Thyroid gland (tissue), 4 donors: ENCODE measurements at regions not wholly inside any gene's neighbourhood (a gene's known extent, or its start where the extent isn't known, plus 50 kb on each side); places are given as distances from the start of the nearest gene placed in this dataset.

ENCODE experiments used
- DNase-seq, 2 donors: peaks; one replicate each; pipeline ENCODE4 v3.0.0-alpha.2; 2019
- H3K27ac ChIP-seq, 3 donors: fragments of 200-600 bp; sonication (generic); 1 replicate in 2 of 3; 2 replicates in 1 of 3; pipeline ENCODE4 v1.5.1; 2016 to 2019; ENCODE audit warnings: mild to moderate bottlenecking in 1 of 3, moderate library complexity in 1 of 3
- H3K27me3 ChIP-seq: fragments of 200-600 bp; sonication (generic); one replicate; pipeline ENCODE4 v1.5.1; 2019
- H3K36me3 ChIP-seq, 2 donors: fragments of 200-600 bp; sonication (generic); one replicate each; pipeline ENCODE4 v1.5.1; 2016 to 2019
- H3K4me1 ChIP-seq, 2 donors: fragments of 200-600 bp; sonication (generic); one replicate each; pipeline ENCODE4 v1.5.1; 2017 to 2019
- H3K4me3 ChIP-seq, 3 donors: fragments of 200-600 bp; sonication (generic); replicated peaks in 1 of 3; 1 replicate in 2 of 3; 2 replicates in 1 of 3; pipeline ENCODE4 v1.5.1; 2016; ENCODE audit warnings: mild to moderate bottlenecking in 1 of 3
- H3K9me3 ChIP-seq: fragments of 200-600 bp; sonication (generic); one replicate; pipeline ENCODE4 v1.5.1; 2017
- POLR2A ChIP-seq, 2 donors: fragments of 450-650 bp; IDR thresholded peaks; one replicate each; pipeline ENCODE4 v1.6.1; 2017; ENCODE audit warnings: antibody characterized with exemption in 2 of 2, mild to moderate bottlenecking in 2 of 2, moderate library complexity in 1 of 2
- WGBS, 2 donors: methylation state at CpG; one replicate each; pipeline ENCODE4 v1.1.5; 2017; 5-methylcytosine and 5-hydroxymethylcytosine counted together
- intact Hi-C: fragments of 100-400 bp; cut with DNase I; formaldehyde crosslinking; loops from one replicate; pipeline ENCODE4 v1.15.1; 2023
- TF ChIP-seq, protein P1 (sequence below), 6 experiments: fragments of 200-600 bp in 3 of 6; fragments of 450-650 bp in 3 of 6; sonication (generic) in 3 of 6; IDR thresholded peaks; one replicate each; pipeline ENCODE4 v1.5.1; 2016 to 2019; ENCODE audit warnings: antibody characterized with exemption in 6 of 6, mild to moderate bottlenecking in 2 of 6, inconsistent platforms in 1 of 6, moderate library complexity in 1 of 6

DNA sequence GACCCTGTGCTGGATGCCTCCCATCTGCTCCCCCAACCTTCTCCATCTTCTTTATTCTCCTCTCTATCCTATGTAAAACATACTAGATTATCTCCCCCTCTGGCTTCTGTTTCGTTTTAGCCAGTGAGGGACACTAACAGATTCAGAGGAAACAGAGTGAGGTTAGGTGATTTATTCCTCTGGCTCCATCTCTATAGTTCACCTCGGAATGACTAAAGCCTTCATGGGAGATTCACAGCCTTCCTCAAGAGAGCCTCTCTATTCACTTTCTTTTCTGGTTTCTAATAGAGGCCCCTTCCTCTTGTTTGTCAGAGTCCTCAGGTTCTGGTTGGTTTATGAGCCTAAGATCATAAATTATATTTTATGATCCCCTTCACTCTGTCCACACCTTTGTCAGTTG lies 633.1 kb upstream of the TYRP1 start:
- intact Hi-C loops: no loop called here
- WGBS, 2 donors: 66 to 76% methylated on average over 2 of the region's 2 CpGs

DNA sequence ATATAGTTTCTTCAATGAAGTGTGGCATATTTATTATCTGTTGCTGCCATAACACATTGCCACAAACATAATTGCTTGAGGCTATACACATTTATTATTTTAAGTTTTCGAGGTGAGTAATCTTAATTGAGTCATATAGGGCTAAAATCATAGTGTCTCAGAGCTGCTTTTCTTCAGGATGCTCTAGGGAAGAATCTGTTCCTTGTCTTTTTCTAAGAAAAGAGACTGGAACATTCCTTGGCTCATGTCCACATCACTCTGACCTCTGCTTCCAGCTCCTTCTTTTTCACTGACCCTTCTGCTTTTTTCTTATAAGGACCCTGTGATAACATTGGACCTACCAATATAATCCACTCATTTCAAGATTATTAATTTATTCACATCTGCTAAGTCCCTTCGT lies 632.4 kb upstream of the TYRP1 start:
- Histone ChIP-seq H3K9me3 (no peaks in the 10 kb centered on the region), H3K36me3 (no peaks in the 10 kb centered on the region), H3K27me3 (no peaks in the 10 kb centered on the region), H3K4me1 (no peaks in the 10 kb centered on the region), H3K4me3 (no peak overlapping the region), H3K27ac (no peak overlapping the region)
- intact Hi-C loops: no loop called here
- no peak for DNase-seq
- WGBS, 2 donors: 71 to 83% methylated on average over 2 of the region's 2 CpGs
- TF ChIP-seq, protein P1, sequence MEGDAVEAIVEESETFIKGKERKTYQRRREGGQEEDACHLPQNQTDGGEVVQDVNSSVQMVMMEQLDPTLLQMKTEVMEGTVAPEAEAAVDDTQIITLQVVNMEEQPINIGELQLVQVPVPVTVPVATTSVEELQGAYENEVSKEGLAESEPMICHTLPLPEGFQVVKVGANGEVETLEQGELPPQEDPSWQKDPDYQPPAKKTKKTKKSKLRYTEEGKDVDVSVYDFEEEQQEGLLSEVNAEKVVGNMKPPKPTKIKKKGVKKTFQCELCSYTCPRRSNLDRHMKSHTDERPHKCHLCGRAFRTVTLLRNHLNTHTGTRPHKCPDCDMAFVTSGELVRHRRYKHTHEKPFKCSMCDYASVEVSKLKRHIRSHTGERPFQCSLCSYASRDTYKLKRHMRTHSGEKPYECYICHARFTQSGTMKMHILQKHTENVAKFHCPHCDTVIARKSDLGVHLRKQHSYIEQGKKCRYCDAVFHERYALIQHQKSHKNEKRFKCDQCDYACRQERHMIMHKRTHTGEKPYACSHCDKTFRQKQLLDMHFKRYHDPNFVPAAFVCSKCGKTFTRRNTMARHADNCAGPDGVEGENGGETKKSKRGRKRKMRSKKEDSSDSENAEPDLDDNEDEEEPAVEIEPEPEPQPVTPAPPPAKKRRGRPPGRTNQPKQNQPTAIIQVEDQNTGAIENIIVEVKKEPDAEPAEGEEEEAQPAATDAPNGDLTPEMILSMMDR (IDR thresholded peaks at IDR 0.05): no peak
- TF ChIP-seq POLR2A (IDR thresholded peaks at IDR 0.05): no peak

More for the DNA sequence above, 633.1 kb upstream of the TYRP1 start:
- DNase-seq: no peak
- Histone ChIP-seq H3K9me3 (no peaks in the 10 kb centered on the region), H3K4me1 (no peaks in the 10 kb centered on the region), H3K4me3 (no peak overlapping the region), H3K27me3 (no peaks in the 10 kb centered on the region), H3K36me3 (no peaks in the 10 kb centered on the region), H3K27ac (no peak overlapping the region)
- TF ChIP-seq, protein P1 (IDR thresholded peaks at IDR 0.05): no peak
- TF ChIP-seq POLR2A (IDR thresholded peaks at IDR 0.05): no peak

DNA sequence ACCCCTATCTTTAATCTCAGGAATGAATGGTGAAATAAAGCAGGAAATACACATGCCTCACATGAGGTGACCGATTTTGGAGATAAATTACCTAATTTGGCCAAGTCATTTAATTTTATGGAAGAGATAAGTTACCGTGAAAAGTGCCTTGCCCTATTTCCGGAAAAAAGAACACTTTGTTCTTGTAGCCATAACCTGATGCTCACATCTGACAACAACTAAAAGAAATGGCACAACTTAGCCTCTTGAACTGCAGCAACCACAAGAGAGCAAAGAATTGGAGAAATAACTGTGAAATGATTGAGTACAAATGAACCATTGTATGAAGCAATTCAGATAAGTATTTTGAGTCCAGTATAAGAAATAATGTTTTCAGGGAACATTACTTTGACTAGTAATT lies 628.1 kb upstream of the TYRP1 start:
- 63 to 73% methylated on average over 3 of the region's 3 CpGs for WGBS, 2 donors
- no peak for DNase-seq
- intact Hi-C loops: no loop called here

DNA sequence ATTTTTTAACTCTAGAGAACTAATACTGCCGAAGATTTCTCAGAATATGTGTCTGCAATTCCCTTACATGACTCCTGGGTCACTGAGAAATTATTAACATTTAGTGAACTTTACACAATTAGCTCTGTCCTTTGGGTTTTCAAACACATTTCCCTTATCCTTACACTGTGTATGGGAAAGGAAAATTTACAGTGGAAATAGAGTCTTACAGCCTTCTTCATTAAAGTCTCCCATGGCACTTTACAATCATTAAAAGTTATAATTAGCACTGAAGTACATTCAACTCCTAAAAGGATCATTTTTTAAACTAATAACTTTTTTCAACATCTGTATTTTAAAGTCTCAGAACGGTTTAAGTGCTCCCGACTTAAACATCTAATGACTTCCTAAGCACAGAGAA lies 627.5 kb upstream of the TYRP1 start:
- H3K36me3 ChIP-seq: no peaks in the 10 kb centered on the region
- TF ChIP-seq POLR2A (IDR thresholded peaks at IDR 0.05): no peak
- TF ChIP-seq, protein P1 (IDR thresholded peaks at IDR 0.05): no peak
- no peaks in the 10 kb centered on the region for H3K27me3 ChIP-seq
- no peaks in the 10 kb centered on the region for H3K4me1 ChIP-seq
- 61 to 65% methylated on average over 3 of the region's 3 CpGs for WGBS, 2 donors
- intact Hi-C loops: no loop called here
- H3K27ac ChIP-seq: no peak overlapping the region
- H3K9me3 ChIP-seq: no peaks in the 10 kb centered on the region
- H3K4me3 ChIP-seq: no peak overlapping the region
- no peak for DNase-seq

More for the DNA sequence above, 628.1 kb upstream of the TYRP1 start:
- H3K27ac ChIP-seq: no peak overlapping the region
- H3K9me3 ChIP-seq: no peaks in the 10 kb centered on the region
- no peaks in the 10 kb centered on the region for H3K27me3 ChIP-seq
- TF ChIP-seq, protein P1 (IDR thresholded peaks at IDR 0.05): no peak
- TF ChIP-seq POLR2A (IDR thresholded peaks at IDR 0.05): no peak
- no peak overlapping the region for H3K4me3 ChIP-seq
- no peaks in the 10 kb centered on the region for H3K4me1 ChIP-seq
- no peaks in the 10 kb centered on the region for H3K36me3 ChIP-seq

DNA sequence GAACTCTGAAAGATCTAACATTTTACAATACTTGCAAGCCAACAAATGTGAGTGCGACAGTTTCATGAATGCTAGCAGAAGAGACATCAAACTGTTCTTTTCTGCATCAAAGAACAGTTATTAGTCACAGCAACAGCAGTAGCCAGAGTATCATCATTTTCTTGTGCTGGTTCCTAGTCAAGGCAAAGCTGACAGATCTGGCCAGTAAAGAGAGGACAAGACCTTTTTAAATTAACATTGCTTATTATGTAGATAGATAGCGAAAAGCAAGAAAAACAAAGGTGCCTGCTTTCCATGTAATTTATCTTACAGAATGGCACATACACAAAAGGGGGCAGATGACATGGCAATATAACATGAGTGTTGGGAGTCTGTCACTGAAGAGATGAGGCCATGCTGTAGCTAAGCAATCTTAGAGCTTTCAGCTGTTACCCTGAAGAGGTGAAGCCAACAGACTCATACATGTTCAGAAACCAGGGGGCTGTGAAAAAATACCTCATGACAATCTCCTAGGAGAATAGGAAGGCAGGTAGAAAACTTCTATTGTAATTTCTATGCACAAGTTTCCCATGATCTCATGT lies 626.6 kb upstream of the TYRP1 start:
- no peak for DNase-seq
- no peak for TF ChIP-seq POLR2A (IDR thresholded peaks at IDR 0.05)
- TF ChIP-seq, protein P1 (IDR thresholded peaks at IDR 0.05): no peak
- H3K27me3 ChIP-seq: no peaks in the 10 kb centered on the region
- H3K36me3 ChIP-seq: no peaks in the 10 kb centered on the region
- no peaks in the 10 kb centered on the region for H3K4me1 ChIP-seq
- H3K9me3 ChIP-seq: no peaks in the 10 kb centered on the region
- 86 to 99% methylated on average over 2 of the region's 2 CpGs for WGBS, 2 donors
- intact Hi-C loops: no loop called here
- H3K4me3 ChIP-seq: no peak overlapping the region
- H3K27ac ChIP-seq: no peak overlapping the region
